Neuronal stem cell (in vitro differentiated cells): ENCODE measurements at regions not wholly inside any gene's neighbourhood (a gene's known extent, or its start where the extent isn't known, plus 50 kb on each side); places are given as distances from the start of the nearest gene placed in this dataset.

ENCODE experiments used
- DNase-seq: peaks from one replicate; pipeline ENCODE4 v3.0.0-alpha.2; 2013; ENCODE audit warnings: low spot score
- H2AFZ ChIP-seq: one replicate; pipeline ENCODE4 v1.6.1; 2013; ENCODE audit warnings: mild to moderate bottlenecking, low read length, inconsistent platforms
- H2AK5ac ChIP-seq: 2 replicates; pipeline ENCODE4 v1.6.1; 2013; ENCODE audit warnings: low read depth, mild to moderate bottlenecking, inconsistent platforms, low read length, moderate library complexity, mixed read lengths
- H2BK120ac ChIP-seq: 2 replicates; pipeline ENCODE4 v1.6.1; 2013; ENCODE audit warnings: low read depth, mild to moderate bottlenecking, inconsistent platforms, low read length, moderate library complexity, mixed read lengths
- H2BK12ac ChIP-seq: one replicate; pipeline ENCODE4 v1.6.1; 2013; ENCODE audit warnings: low read length, inconsistent platforms
- H2BK15ac ChIP-seq: 2 replicates; pipeline ENCODE4 v1.6.1; 2013; ENCODE audit warnings: mild to moderate bottlenecking, low read length, inconsistent platforms, mixed read lengths
- H2BK5ac ChIP-seq: one replicate; pipeline ENCODE4 v1.6.1; 2013; ENCODE audit warnings: inconsistent platforms, mild to moderate bottlenecking, low read length, moderate library complexity
- H3K14ac ChIP-seq: one replicate; pipeline ENCODE4 v1.6.1; 2013; ENCODE audit warnings: low read length, inconsistent platforms
- H3K18ac ChIP-seq: 2 replicates; pipeline ENCODE4 v1.6.1; 2013; ENCODE audit warnings: low read length, inconsistent platforms
- H3K23ac ChIP-seq: 2 replicates; pipeline ENCODE4 v1.6.1; 2013; ENCODE audit warnings: low read depth, mild to moderate bottlenecking, mixed read lengths, low read length, inconsistent platforms; ENCODE audit not compliant: poor library complexity
- H3K27ac ChIP-seq: replicated peaks from 3 replicates; pipeline ENCODE4 v1.5.1; 2013; ENCODE audit warnings: low read length, inconsistent platforms
- H3K27me3 ChIP-seq, 3 experiments: 2 replicates each; pipeline ENCODE4 v1.6.1; 2013; ENCODE audit warnings: low read length in 3 of 3, mild to moderate bottlenecking in 2 of 3, inconsistent platforms in 1 of 3, low read depth in 1 of 3, mixed read lengths in 1 of 3, moderate library complexity in 1 of 3; ENCODE audit not compliant: control insufficient read depth in 3 of 3, insufficient read depth in 3 of 3
- H3K36me3 ChIP-seq, 2 donors: replicated peaks in 1 of 2; 2 replicates each; pipeline ENCODE4 v1.6.1; 2013; ENCODE audit warnings: low read length in 2 of 2; ENCODE audit not compliant: control insufficient read depth in 2 of 2, insufficient read depth in 2 of 2
- H3K4ac ChIP-seq: 2 replicates; pipeline ENCODE4 v1.6.1; 2013; ENCODE audit warnings: inconsistent platforms, mild to moderate bottlenecking, low read length, moderate library complexity
- H3K4me1 ChIP-seq, 2 donors: 1 replicate in 1 of 2; 2 replicates in 1 of 2; pipeline ENCODE4 v1.6.1; 2013; ENCODE audit warnings: low read length in 2 of 2, low read depth in 1 of 2; ENCODE audit not compliant: control insufficient read depth in 2 of 2, insufficient read depth in 1 of 2
- H3K4me2 ChIP-seq: one replicate; pipeline ENCODE4 v1.6.1; 2013; ENCODE audit warnings: mild to moderate bottlenecking, low read length, inconsistent platforms; ENCODE audit not compliant: insufficient read depth, poor library complexity, severe bottlenecking
- H3K4me3 ChIP-seq, 2 donors: 2 replicates each; pipeline ENCODE4 v1.5.1; 2013; ENCODE audit warnings: low read length in 2 of 2, mild to moderate bottlenecking in 2 of 2, inconsistent platforms in 1 of 2, moderate library complexity in 1 of 2
- H3K79me1 ChIP-seq: one replicate; pipeline ENCODE4 v1.6.1; 2013; ENCODE audit warnings: low read depth, mild to moderate bottlenecking, inconsistent platforms, low read length, moderate library complexity
- H3K9ac ChIP-seq: one replicate; pipeline ENCODE4 v1.6.1; 2013; ENCODE audit warnings: mild to moderate bottlenecking, low read depth, low read length, inconsistent platforms; ENCODE audit not compliant: poor library complexity
- H3K9me3 ChIP-seq, 2 donors: replicated peaks in 1 of 2; 2 replicates each; pipeline versions ENCODE3 to v1.6.1; 2013; ENCODE audit warnings: low read length in 2 of 2, mild to moderate bottlenecking in 2 of 2, inconsistent platforms in 1 of 2, low read depth in 1 of 2, mixed read lengths in 1 of 2, moderate library complexity in 1 of 2; ENCODE audit not compliant: control insufficient read depth in 2 of 2, insufficient read depth in 1 of 2
- H4K8ac ChIP-seq: one replicate; pipeline ENCODE4 v1.6.1; 2013; ENCODE audit warnings: low read depth, mild to moderate bottlenecking, inconsistent platforms, low read length, moderate library complexity
- H4K91ac ChIP-seq: one replicate; pipeline ENCODE4 v1.6.1; 2013; ENCODE audit warnings: low read length, low read depth, mild to moderate bottlenecking, inconsistent platforms; ENCODE audit not compliant: poor library complexity
- WGBS, 2 donors: extraction: QIAGEN DNeasy Blood & Tissue Kit; methylation state at CpG; one replicate each; pipeline ENCODE4 v1.1.7; 2013; ENCODE audit warnings: missing lambda C conversion rate in 2 of 2, mixed read lengths in 1 of 2; ENCODE audit not compliant: insufficient read length in 2 of 2, insufficient replicate concordance in 1 of 2; ENCODE audit errors: extremely low coverage in 2 of 2; 5-methylcytosine and 5-hydroxymethylcytosine counted together

DNA sequence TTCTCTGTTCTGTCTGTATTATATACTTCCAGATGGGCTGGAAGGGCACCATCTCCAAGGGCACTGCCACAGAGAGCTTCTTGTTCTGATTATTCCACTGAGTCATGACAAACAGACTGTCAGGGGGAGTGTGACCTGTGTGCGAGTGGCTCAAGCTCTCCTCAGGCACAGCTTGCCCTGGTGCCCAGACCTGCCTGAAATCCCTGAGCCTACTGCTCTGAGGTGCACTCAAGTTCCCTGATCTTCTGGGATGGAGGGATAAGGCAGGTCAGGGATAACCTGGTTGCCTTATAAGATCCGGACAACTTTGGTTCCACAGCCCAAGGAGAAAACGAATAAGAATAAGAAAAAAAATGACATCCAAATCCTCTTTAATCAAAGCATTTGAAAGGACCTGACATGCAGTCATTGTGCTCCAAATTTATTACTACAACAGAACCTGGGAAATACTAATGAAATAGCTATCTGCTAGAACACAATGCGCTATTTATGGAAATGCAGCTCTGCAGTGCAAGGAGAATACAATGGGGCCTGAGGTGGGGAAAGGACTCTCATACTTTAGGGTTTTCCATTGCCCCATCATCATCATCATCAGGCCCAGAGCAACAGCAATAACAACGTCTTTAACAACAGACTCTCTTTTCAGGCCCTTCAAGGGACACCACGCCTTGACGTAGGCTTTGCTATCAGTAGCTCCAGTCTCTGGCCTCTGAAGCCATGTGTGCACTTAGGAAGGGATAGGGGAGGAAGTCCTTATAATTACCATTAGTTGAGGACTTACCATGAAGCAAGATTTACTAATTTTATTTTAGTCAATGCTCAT is 217.1 kb upstream of the KIRREL3 start:
- Histone ChIP-seq H3K9me3 (no peaks in the 10 kb centered on the region), H2BK5ac (no peak overlapping the region), H4K91ac (no peak overlapping the region), H3K4me2 (no peak overlapping the region), H3K23ac (no peak overlapping the region), H2BK15ac (no peak overlapping the region), H3K4ac (no peak overlapping the region), H2AK5ac (no peak overlapping the region), H3K79me1 (no peaks in the 10 kb centered on the region), H3K27ac (no peak overlapping the region), H2BK12ac (no peak overlapping the region), H3K9ac (no peak overlapping the region), H2AFZ (no peak overlapping the region), H2BK120ac (no peak overlapping the region), H3K4me3 (no peak overlapping the region), H3K18ac (no peak overlapping the region), H3K14ac (no peak overlapping the region), H3K36me3 (no peaks in the 10 kb centered on the region), H3K27me3 (no peaks in the 10 kb centered on the region), H4K8ac (no peak overlapping the region), H3K4me1 (no peaks in the 10 kb centered on the region)
- no peak for DNase-seq
- no CpG with 5 or more reads among the region's 7 CpGs for WGBS, 2 donors

DNA sequence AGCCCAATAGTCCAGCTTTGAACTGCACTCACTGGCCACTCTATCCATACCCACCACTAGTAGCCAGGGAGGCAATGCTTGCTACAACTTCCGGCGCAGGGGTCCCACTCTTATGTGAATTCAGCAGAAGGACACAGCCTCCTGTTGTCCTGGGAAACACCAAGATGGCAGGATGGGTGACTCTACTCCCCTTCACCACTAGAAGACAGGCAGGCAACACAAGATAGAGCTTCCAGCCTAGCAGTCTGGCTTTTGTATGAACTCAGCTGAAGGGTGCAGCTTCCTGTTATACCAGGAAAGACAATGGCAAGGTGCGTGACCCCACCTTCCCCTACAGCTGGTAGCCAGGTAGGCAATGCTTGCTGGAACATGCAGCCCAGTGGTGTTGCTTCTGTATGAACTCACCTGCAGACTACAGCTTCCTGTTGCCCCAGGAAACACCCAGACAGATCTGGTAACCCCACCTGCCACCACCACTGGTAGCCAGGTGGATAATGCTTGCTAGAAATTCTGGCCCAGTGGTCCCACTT is 205.2 kb upstream of the KIRREL3 start:
- Histone ChIP-seq H2BK5ac (no peak overlapping the region), H2AFZ (no peak overlapping the region), H2BK120ac (no peak overlapping the region), H3K79me1 (no peaks in the 10 kb centered on the region), H2BK15ac (no peak overlapping the region), H4K91ac (no peak overlapping the region), H3K4me3 (no peak overlapping the region), H2BK12ac (no peak overlapping the region), H2AK5ac (no peak overlapping the region), H3K4me2 (no peak overlapping the region), H3K23ac (no peak overlapping the region), H4K8ac (no peak overlapping the region), H3K27ac (no peak overlapping the region), H3K4me1 (no peaks in the 10 kb centered on the region), H3K18ac (no peak overlapping the region), H3K4ac (no peak overlapping the region), H3K9ac (no peak overlapping the region), H3K9me3 (peaks cover 0 to 5% of the 10 kb centered on the region in 2 donors), H3K27me3 (no peaks in the 10 kb centered on the region), H3K36me3 (no peaks in the 10 kb centered on the region), H3K14ac (no peak overlapping the region)
- no CpG with 5 or more reads among the region's 3 CpGs for WGBS, 2 donors
- no peak for DNase-seq

DNA sequence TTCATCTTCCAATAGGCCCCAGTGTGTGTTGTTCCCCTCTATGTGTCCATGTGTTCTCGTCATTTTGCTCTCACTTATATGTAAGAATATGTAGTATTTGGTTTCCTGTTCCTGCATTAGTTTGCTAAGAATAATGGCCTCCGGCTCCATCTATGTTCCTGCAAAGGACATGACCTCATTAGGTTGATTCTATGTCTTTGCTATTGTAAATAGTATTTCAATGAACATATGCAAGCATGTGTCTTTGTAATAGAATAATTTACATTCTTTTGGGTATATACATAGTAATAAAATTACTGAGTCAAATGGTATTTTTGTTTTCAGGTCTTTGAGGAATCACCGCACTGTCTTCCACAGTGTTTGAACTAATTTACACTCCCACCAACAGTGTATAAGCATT is 202.9 kb upstream of the KIRREL3 start:
- no peak overlapping the region for H3K9ac ChIP-seq
- no peak overlapping the region for H3K27ac ChIP-seq
- H3K4me3 ChIP-seq, result no peak overlapping the region
- no peak overlapping the region for H2AFZ ChIP-seq
- H2BK12ac ChIP-seq, result no peak overlapping the region
- no peak overlapping the region for H4K8ac ChIP-seq
- peaks cover 0 to 5% of the 10 kb centered on the region in 2 donors for H3K9me3 ChIP-seq
- H3K27me3 ChIP-seq, result no peaks in the 10 kb centered on the region
- no peak overlapping the region for H2BK5ac ChIP-seq
- H3K18ac ChIP-seq, result no peak overlapping the region
- no peak overlapping the region for H2BK120ac ChIP-seq
- no peak for DNase-seq
- H4K91ac ChIP-seq, result no peak overlapping the region
- no peaks in the 10 kb centered on the region for H3K79me1 ChIP-seq
- no peak overlapping the region for H3K4me2 ChIP-seq
- no peak overlapping the region for H2AK5ac ChIP-seq
- no peak overlapping the region for H2BK15ac ChIP-seq
- no peak overlapping the region for H3K14ac ChIP-seq
- no CpG with 5 or more reads among the region's 3 CpGs for WGBS, 2 donors
- no peak overlapping the region for H3K4ac ChIP-seq
- H3K36me3 ChIP-seq, result no peaks in the 10 kb centered on the region
- no peaks in the 10 kb centered on the region for H3K4me1 ChIP-seq
- H3K23ac ChIP-seq, result no peak overlapping the region

DNA sequence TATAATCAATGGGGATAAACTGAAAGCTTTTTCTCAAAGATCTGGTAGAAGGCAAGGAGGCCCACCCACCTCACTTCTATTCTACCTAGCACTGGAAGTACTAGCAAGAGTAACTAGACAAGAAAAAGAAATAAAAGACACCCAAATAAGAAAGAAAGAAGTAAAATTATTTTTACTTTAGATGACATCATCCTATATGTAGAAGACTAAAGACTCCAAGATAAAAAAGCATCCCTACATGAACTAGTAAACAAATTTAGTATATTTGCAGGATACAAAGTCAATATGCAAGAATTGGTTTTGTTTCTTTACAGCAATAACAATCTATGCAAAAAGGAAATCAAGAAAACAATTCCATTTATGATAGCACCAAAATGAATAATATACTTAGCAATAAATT is 201.5 kb upstream of the KIRREL3 start:
- H4K8ac ChIP-seq, result no peak overlapping the region
- no peaks in the 10 kb centered on the region for H3K27me3 ChIP-seq
- H4K91ac ChIP-seq, result no peak overlapping the region
- H2AK5ac ChIP-seq, result no peak overlapping the region
- no peak overlapping the region for H3K4me3 ChIP-seq
- no peak overlapping the region for H2AFZ ChIP-seq
- H3K23ac ChIP-seq, result no peak overlapping the region
- H3K4me2 ChIP-seq, result no peak overlapping the region
- DNase-seq, result no peak
- H2BK15ac ChIP-seq, result no peak overlapping the region
- no peak overlapping the region for H3K14ac ChIP-seq
- peaks cover 0 to 5% of the 10 kb centered on the region in 2 donors for H3K9me3 ChIP-seq
- no peak overlapping the region for H2BK12ac ChIP-seq
- no peak overlapping the region for H3K4ac ChIP-seq
- no peaks in the 10 kb centered on the region for H3K79me1 ChIP-seq
- no peak overlapping the region for H2BK5ac ChIP-seq
- no peaks in the 10 kb centered on the region for H3K4me1 ChIP-seq
- H3K27ac ChIP-seq, result no peak overlapping the region
- no peak overlapping the region for H3K9ac ChIP-seq
- no peak overlapping the region for H3K18ac ChIP-seq
- H2BK120ac ChIP-seq, result no peak overlapping the region
- H3K36me3 ChIP-seq, result no peaks in the 10 kb centered on the region
